ENCODE measurements at regions not wholly inside any gene's neighbourhood (a gene's known extent, or its start where the extent isn't known, plus 50 kb on each side); places are given as distances from the start of the nearest gene placed in this dataset.

DNA sequence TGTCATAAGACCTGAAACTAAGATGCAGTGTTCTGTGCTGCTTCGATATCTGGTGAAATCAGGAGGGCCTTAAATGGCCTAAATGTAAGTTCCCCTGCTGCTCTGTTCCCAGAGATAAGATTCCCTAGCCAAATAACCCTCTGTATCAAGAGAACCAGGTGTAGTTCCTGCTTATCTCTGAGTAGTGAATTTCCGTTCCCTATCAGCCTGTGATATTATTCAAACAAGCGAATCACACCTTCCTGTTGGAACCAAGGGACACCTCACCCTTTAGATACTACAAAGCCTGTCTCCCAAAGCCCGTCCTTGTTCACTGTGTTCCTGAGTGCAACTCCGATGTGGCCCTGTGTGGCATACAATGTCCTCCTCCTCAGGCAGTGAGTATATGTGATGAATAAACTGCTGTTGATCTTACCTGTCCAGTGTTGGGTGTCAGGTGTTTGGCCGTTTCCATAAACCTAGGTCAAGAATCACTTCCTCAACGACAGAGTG is 52.2 kb upstream of the COCH start (continued):
- TF ChIP-seq, protein P1, sequence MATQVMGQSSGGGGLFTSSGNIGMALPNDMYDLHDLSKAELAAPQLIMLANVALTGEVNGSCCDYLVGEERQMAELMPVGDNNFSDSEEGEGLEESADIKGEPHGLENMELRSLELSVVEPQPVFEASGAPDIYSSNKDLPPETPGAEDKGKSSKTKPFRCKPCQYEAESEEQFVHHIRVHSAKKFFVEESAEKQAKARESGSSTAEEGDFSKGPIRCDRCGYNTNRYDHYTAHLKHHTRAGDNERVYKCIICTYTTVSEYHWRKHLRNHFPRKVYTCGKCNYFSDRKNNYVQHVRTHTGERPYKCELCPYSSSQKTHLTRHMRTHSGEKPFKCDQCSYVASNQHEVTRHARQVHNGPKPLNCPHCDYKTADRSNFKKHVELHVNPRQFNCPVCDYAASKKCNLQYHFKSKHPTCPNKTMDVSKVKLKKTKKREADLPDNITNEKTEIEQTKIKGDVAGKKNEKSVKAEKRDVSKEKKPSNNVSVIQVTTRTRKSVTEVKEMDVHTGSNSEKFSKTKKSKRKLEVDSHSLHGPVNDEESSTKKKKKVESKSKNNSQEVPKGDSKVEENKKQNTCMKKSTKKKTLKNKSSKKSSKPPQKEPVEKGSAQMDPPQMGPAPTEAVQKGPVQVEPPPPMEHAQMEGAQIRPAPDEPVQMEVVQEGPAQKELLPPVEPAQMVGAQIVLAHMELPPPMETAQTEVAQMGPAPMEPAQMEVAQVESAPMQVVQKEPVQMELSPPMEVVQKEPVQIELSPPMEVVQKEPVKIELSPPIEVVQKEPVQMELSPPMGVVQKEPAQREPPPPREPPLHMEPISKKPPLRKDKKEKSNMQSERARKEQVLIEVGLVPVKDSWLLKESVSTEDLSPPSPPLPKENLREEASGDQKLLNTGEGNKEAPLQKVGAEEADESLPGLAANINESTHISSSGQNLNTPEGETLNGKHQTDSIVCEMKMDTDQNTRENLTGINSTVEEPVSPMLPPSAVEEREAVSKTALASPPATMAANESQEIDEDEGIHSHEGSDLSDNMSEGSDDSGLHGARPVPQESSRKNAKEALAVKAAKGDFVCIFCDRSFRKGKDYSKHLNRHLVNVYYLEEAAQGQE (IDR thresholded peaks at IDR 0.05; ENCODE audit: borderline replicate concordance) = peak; percentile 18; the same call in 1 of the 2 replicates
- TF ChIP-seq, protein P1 (CRISPR knock-in tag; IDR thresholded peaks at IDR 0.05; ENCODE audit: low read depth) = no peak
- TF ChIP-seq HLTF (IDR thresholded peaks at IDR 0.05) = peak; percentile 50; the same call in 1 of the 2 replicates
- TF ChIP-seq POLR3G (IDR thresholded peaks at IDR 0.05; ENCODE audit: extremely low read depth, insufficient read length, insufficient replicate concordance) = no peak
- peak; percentile 94 for TF ChIP-seq SMARCC2 (IDR thresholded peaks at IDR 0.05; ENCODE audit: low read depth)
- TF ChIP-seq MEIS2 (IDR thresholded peaks at IDR 0.05; ENCODE audit: partially characterized antibody) = peak; percentile 24
- TF ChIP-seq EZH2 (IDR thresholded peaks at IDR 0.05; ENCODE audit: borderline replicate concordance, low read depth, low read length) = no peak
- TF ChIP-seq ATF7 (IDR thresholded peaks at IDR 0.05) = peak; percentile 66
- TF ChIP-seq ETV5 (CRISPR knock-in tag; IDR thresholded peaks at IDR 0.05; ENCODE audit: low read depth) = peak; percentile 54; the same call in 1 of the 2 replicates
- TF ChIP-seq, protein P2, sequence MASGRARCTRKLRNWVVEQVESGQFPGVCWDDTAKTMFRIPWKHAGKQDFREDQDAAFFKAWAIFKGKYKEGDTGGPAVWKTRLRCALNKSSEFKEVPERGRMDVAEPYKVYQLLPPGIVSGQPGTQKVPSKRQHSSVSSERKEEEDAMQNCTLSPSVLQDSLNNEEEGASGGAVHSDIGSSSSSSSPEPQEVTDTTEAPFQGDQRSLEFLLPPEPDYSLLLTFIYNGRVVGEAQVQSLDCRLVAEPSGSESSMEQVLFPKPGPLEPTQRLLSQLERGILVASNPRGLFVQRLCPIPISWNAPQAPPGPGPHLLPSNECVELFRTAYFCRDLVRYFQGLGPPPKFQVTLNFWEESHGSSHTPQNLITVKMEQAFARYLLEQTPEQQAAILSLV (tag; IDR thresholded peaks at IDR 0.05) = no peak
- TF ChIP-seq, protein P3, sequence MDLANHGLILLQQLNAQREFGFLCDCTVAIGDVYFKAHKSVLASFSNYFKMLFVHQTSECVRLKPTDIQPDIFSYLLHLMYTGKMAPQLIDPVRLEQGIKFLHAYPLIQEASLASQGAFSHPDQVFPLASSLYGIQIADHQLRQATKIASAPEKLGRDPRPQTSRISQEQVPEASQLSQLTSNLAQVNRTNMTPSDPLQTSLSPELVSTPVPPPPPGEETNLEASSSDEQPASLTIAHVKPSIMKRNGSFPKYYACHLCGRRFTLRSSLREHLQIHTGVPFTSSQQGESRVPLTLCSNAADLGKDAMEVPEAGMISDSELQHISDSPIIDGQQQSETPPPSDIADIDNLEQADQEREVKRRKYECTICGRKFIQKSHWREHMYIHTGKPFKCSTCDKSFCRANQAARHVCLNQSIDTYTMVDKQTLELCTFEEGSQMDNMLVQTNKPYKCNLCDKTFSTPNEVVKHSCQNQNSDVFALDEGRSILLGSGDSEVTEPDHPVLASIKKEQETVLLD (IDR thresholded peaks at IDR 0.05) = peak; percentile 70; the same call in 1 of the 2 replicates
- peak; percentile 76 to 83 for TF ChIP-seq KDM1A (IDR thresholded peaks at IDR 0.05)
- TF ChIP-seq, protein P4, sequence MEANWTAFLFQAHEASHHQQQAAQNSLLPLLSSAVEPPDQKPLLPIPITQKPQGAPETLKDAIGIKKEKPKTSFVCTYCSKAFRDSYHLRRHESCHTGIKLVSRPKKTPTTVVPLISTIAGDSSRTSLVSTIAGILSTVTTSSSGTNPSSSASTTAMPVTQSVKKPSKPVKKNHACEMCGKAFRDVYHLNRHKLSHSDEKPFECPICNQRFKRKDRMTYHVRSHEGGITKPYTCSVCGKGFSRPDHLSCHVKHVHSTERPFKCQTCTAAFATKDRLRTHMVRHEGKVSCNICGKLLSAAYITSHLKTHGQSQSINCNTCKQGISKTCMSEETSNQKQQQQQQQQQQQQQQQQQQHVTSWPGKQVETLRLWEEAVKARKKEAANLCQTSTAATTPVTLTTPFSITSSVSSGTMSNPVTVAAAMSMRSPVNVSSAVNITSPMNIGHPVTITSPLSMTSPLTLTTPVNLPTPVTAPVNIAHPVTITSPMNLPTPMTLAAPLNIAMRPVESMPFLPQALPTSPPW (CRISPR knock-in tag; IDR thresholded peaks at IDR 0.05) = 0 out of 2 replicates have a peak, but pooled peaks have one; percentile 23
- 0 out of 2 replicates have a peak, but pooled peaks have one; percentile 33 for TF ChIP-seq SMARCA5 (IDR thresholded peaks at IDR 0.05)
- TF ChIP-seq, protein P5, sequence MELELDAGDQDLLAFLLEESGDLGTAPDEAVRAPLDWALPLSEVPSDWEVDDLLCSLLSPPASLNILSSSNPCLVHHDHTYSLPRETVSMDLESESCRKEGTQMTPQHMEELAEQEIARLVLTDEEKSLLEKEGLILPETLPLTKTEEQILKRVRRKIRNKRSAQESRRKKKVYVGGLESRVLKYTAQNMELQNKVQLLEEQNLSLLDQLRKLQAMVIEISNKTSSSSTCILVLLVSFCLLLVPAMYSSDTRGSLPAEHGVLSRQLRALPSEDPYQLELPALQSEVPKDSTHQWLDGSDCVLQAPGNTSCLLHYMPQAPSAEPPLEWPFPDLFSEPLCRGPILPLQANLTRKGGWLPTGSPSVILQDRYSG (tag; conservative IDR thresholded peaks at IDR 0.05; ENCODE audit: low read depth) = no peak
- no peak for TF ChIP-seq ZNF75A (CRISPR knock-in tag; IDR thresholded peaks at IDR 0.05)
- peak; percentile 96 for TF ChIP-seq KLF16 (IDR thresholded peaks at IDR 0.05)
